OCI-LY1 (cell line): ENCODE measurements at regions not wholly inside any gene's neighbourhood (a gene's known extent, or its start where the extent isn't known, plus 50 kb on each side); places are given as distances from the start of the nearest gene placed in this dataset.

ENCODE experiments used
- CTCF ChIP-seq: fragments of 200-600 bp; sonication (generic), shearing (Covaris generic); IDR thresholded peaks from 2 replicates; pipeline ENCODE4 v1.5.1; 2017; ENCODE audit warnings: mild to moderate bottlenecking, antibody characterized with exemption, low read length, moderate library complexity, mixed read lengths
- EZH2 ChIP-seq: fragments of 200-600 bp; sonication (generic), shearing (Covaris generic); IDR thresholded peaks from 2 replicates; pipeline ENCODE4 v1.8.0; 2017; ENCODE audit warnings: borderline replicate concordance, mixed run types, mild to moderate bottlenecking, antibody characterized with exemption, low read length, moderate library complexity, mixed read lengths

GRCh38 chr1:208841436-208841835 lies 597.3 kb upstream of the PLXNA2 start:
- no peak for TF ChIP-seq CTCF
- TF ChIP-seq EZH2, result no peak
